ENCODE measurements at regions not wholly inside any gene's neighbourhood (a gene's known extent, or its start where the extent isn't known, plus 50 kb on each side); places are given as distances from the start of the nearest gene placed in this dataset.
"Not testable (repeated sequence)": the region's sequence is repeated elsewhere in the genome, so short reads cannot be mapped to it uniquely, and the experiment has no call there.

- no peak overlapping the region for H3K27ac ChIP-seq
- DNase-seq (ENCODE audit: low spot score in 2 of 2) = no peak
- H3K4me1 ChIP-seq = no peaks in the 10 kb centered on the region
- H3K27me3 ChIP-seq = no peaks in the 10 kb centered on the region
- no peaks in the 10 kb centered on the region for H3K9me3 ChIP-seq
- intact Hi-C loops (cut with DNase I; ENCODE audit: low total_unique reads) = no loop called here
- H3K4me3 ChIP-seq = no peak overlapping the region
- no peaks in the 10 kb centered on the region for H3K36me3 ChIP-seq
- TF ChIP-seq CTCF (IDR thresholded peaks at IDR 0.05) (no peak), POLR2AphosphoS5 (IDR thresholded peaks at IDR 0.05) (no peak), POLR2A (IDR thresholded peaks at IDR 0.05) (no peak)
These were observed 115.8 kb upstream of the PBX1 start for GRCh38 chr1:164443166-164443565.

GRCh38 chr1:164443836-164444235 lies 115.1 kb upstream of the PBX1 start:
- H3K27me3 ChIP-seq = no peaks in the 10 kb centered on the region
- TF ChIP-seq POLR2A (IDR thresholded peaks at IDR 0.05) = no peak
- no peak for TF ChIP-seq POLR2AphosphoS5 (IDR thresholded peaks at IDR 0.05)
- no peak for TF ChIP-seq CTCF (IDR thresholded peaks at IDR 0.05)
- DNase-seq (ENCODE audit: low spot score in 2 of 2) = no peak
- H3K36me3 ChIP-seq = no peaks in the 10 kb centered on the region
- H3K4me1 ChIP-seq = no peaks in the 10 kb centered on the region
- H3K9me3 ChIP-seq = no peaks in the 10 kb centered on the region
- no peak overlapping the region for H3K4me3 ChIP-seq
- no peak overlapping the region for H3K27ac ChIP-seq
- intact Hi-C loops (cut with DNase I; ENCODE audit: low total_unique reads) = no loop called here

GRCh38 chr1:164446020-164446419 lies 113.0 kb upstream of the PBX1 start:
- no peak for DNase-seq (ENCODE audit: low spot score in 2 of 2)
- intact Hi-C loops (cut with DNase I; ENCODE audit: low total_unique reads) = no loop called here
- H3K27ac ChIP-seq = no peak overlapping the region
- no peaks in the 10 kb centered on the region for H3K9me3 ChIP-seq
- no peak for TF ChIP-seq POLR2AphosphoS5 (IDR thresholded peaks at IDR 0.05)
- no peak overlapping the region for H3K4me3 ChIP-seq
- H3K4me1 ChIP-seq = no peaks in the 10 kb centered on the region
- no peaks in the 10 kb centered on the region for H3K36me3 ChIP-seq
- no peaks in the 10 kb centered on the region for H3K27me3 ChIP-seq

GRCh38 chr1:164452549-164452948 lies 106.4 kb upstream of the PBX1 start:
- Histone ChIP-seq H3K27ac (no peak overlapping the region), H3K4me3 (no peak overlapping the region), H3K27me3 (no peaks in the 10 kb centered on the region), H3K9me3 (no peaks in the 10 kb centered on the region), H3K36me3 (no peaks in the 10 kb centered on the region), H3K4me1 (no peaks in the 10 kb centered on the region)
- DNase-seq (ENCODE audit: low spot score in 2 of 2) = no peak
- intact Hi-C loops (cut with DNase I; ENCODE audit: low total_unique reads) = no loop called here
- TF ChIP-seq POLR2AphosphoS5 (IDR thresholded peaks at IDR 0.05) = no peak
- no peak for TF ChIP-seq CTCF (IDR thresholded peaks at IDR 0.05)
- no peak for TF ChIP-seq POLR2A (IDR thresholded peaks at IDR 0.05)

- no peaks in the 10 kb centered on the region for H3K4me1 ChIP-seq
- intact Hi-C loops (cut with DNase I; ENCODE audit: low total_unique reads) = no loop called here
- no peak for DNase-seq (ENCODE audit: low spot score in 2 of 2)
- no peaks in the 10 kb centered on the region for H3K27me3 ChIP-seq
- no peak overlapping the region for H3K27ac ChIP-seq
- no peaks in the 10 kb centered on the region for H3K36me3 ChIP-seq
- H3K4me3 ChIP-seq = no peak overlapping the region
- H3K9me3 ChIP-seq = peaks cover 0 to 6% of the 10 kb centered on the region in 2 donors
- TF ChIP-seq CTCF (IDR thresholded peaks at IDR 0.05) (no peak), POLR2AphosphoS5 (IDR thresholded peaks at IDR 0.05) (no peak)
These were observed 102.7 kb upstream of the PBX1 start for GRCh38 chr1:164456272-164456671.

GRCh38 chr1:164459176-164459575 lies 99.8 kb upstream of the PBX1 start:
- H3K9me3 ChIP-seq; H3K4me3 ChIP-seq; DNase-seq (ENCODE audit: low spot score in 2 of 2); H3K27me3 ChIP-seq; H3K36me3 ChIP-seq; H3K4me1 ChIP-seq; intact Hi-C loops (cut with DNase I; ENCODE audit: low total_unique reads); H3K27ac ChIP-seq: not testable (repeated sequence)
